ENCODE measurements at regions not wholly inside any gene's neighbourhood (a gene's known extent, or its start where the extent isn't known, plus 50 kb on each side); places are given as distances from the start of the nearest gene placed in this dataset.
"Not testable (repeated sequence)": the region's sequence is repeated elsewhere in the genome, so short reads cannot be mapped to it uniquely, and the experiment has no call there.

- DNase-seq, result no peak
Measured at GRCh38 chr7:112981966-112982365, 104.7 kb downstream of the GPR85 start.

GRCh38 chr7:112979055-112979454, 107.6 kb downstream of the GPR85 start:
- not testable (repeated sequence) for DNase-seq

GRCh38 chr7:112977244-112977955, 109.2 kb downstream of the GPR85 start:
- not testable (repeated sequence) for DNase-seq

GRCh38 chr7:112970771-112971170, 115.9 kb downstream of the GPR85 start:
- DNase-seq, result no peak

- DNase-seq, result no peak
Measured at GRCh38 chr7:112969946-112970345, 116.7 kb downstream of the GPR85 start.

GRCh38 chr7:112965506-112965905, 121.1 kb downstream of the GPR85 start:
- DNase-seq, result no peak

- DNase-seq, result no peak
Measured at GRCh38 chr7:112963634-112964033, 123.0 kb downstream of the GPR85 start.

- no peak for DNase-seq
Measured at GRCh38 chr7:112962815-112963214, 123.8 kb downstream of the GPR85 start.

GRCh38 chr7:112959276-112959675, 127.4 kb downstream of the GPR85 start:
- DNase-seq, result no peak

- DNase-seq, result no peak
Measured at GRCh38 chr7:112958775-112959174, 127.9 kb downstream of the GPR85 start.

- no peak for DNase-seq
Measured at GRCh38 chr7:112957901-112958300, 128.7 kb downstream of the GPR85 start.

- DNase-seq, result not testable (repeated sequence)
Measured at GRCh38 chr7:112953031-112953430, 133.6 kb downstream of the GPR85 start.

- DNase-seq, result no peak
Measured at GRCh38 chr7:112951070-112951469, 135.6 kb downstream of the GPR85 start.

GRCh38 chr7:112949682-112950081, 136.9 kb downstream of the GPR85 start:
- not testable (repeated sequence) for DNase-seq

GRCh38 chr7:112946350-112946749, 140.3 kb downstream of the GPR85 start:
- no peak for DNase-seq

- no peak for DNase-seq
Measured at GRCh38 chr7:112945046-112945445, 141.6 kb downstream of the GPR85 start.

GRCh38 chr7:112942981-112943380, 143.6 kb downstream of the GPR85 start:
- DNase-seq, result no peak

GRCh38 chr7:112942125-112942524, 144.5 kb downstream of the GPR85 start:
- not testable (repeated sequence) for DNase-seq

- no peak for DNase-seq
Measured at GRCh38 chr7:112940314-112940732, 146.3 kb downstream of the GPR85 start.

GRCh38 chr7:112939574-112940313, 146.9 kb downstream of the GPR85 start:
- peak; percentile 99 for DNase-seq

- peak; percentile 41 for DNase-seq
Measured at GRCh38 chr7:112938863-112939573, 147.6 kb downstream of the GPR85 start.

GRCh38 chr7:112937651-112938415, 147.6 kb upstream of the TMEM168 start:
- DNase-seq, result no peak

GRCh38 chr7:112933598-112933997, 143.4 kb upstream of the TMEM168 start:
- no peak for DNase-seq
